Transverse colon (tissue), 4 donors: ENCODE measurements at regions not wholly inside any gene's neighbourhood (a gene's known extent, or its start where the extent isn't known, plus 50 kb on each side); places are given as distances from the start of the nearest gene placed in this dataset.

Experiments
- DNase-seq: peaks from one replicate; pipeline ENCODE4 v3.0.0-alpha.2; 2019
- H3K27ac ChIP-seq, 4 donors: fragments of 200-600 bp; sonication (generic); 2 replicates each; pipeline ENCODE4 v1.5.1; 2016 to 2018; ENCODE audit warnings: inconsistent platforms in 4 of 4
- H3K27me3 ChIP-seq: fragments of 200-600 bp; sonication (generic); 2 replicates; pipeline ENCODE4 v1.5.1; 2017; ENCODE audit warnings: inconsistent platforms
- H3K36me3 ChIP-seq, 4 donors: fragments of 200-600 bp; sonication (generic); 2 replicates each; pipeline ENCODE4 v1.5.1; 2017 to 2019; ENCODE audit warnings: inconsistent platforms in 4 of 4
- H3K4me1 ChIP-seq, 4 donors: fragments of 200-600 bp; sonication (generic); 2 replicates each; pipeline ENCODE4 v1.5.1; 2017 to 2020; ENCODE audit warnings: inconsistent platforms in 4 of 4
- H3K4me3 ChIP-seq, 4 donors: fragments of 200-600 bp; sonication (generic); 1 replicate in 1 of 4; 2 replicates in 3 of 4; pipeline versions ENCODE4 v1.5.1 to v1.6.1; 2017 to 2019; ENCODE audit warnings: inconsistent platforms in 4 of 4
- H3K9me3 ChIP-seq, 2 donors: fragments of 200-600 bp; sonication (generic); 2 replicates each; pipeline ENCODE4 v1.5.1; 2017 to 2019; ENCODE audit warnings: inconsistent platforms in 2 of 2
- CTCF ChIP-seq, 5 experiments: fragments of 200-600 bp in 3 of 5; fragments of 450-650 bp in 2 of 5; sonication (generic) in 3 of 5; IDR thresholded peaks; 1 replicate in 2 of 5; 2 replicates in 3 of 5; pipeline ENCODE4 v1.5.1; 2016 to 2017; ENCODE audit warnings: antibody characterized with exemption in 5 of 5, inconsistent platforms in 3 of 5, mild to moderate bottlenecking in 2 of 5, moderate library complexity in 1 of 5
- EP300 ChIP-seq: sonication (generic); formaldehyde crosslinking; IDR thresholded peaks from one replicate; pipeline ENCODE4 v1.6.1; 2017; ENCODE audit warnings: antibody characterized with exemption, low read depth
- POLR2A ChIP-seq: fragments of 450-650 bp; IDR thresholded peaks from one replicate; pipeline ENCODE4 v1.6.1; 2016; ENCODE audit warnings: antibody characterized with exemption, mild to moderate bottlenecking, moderate library complexity
- POLR2AphosphoS5 ChIP-seq, 3 donors: sonication (generic); formaldehyde crosslinking; IDR thresholded peaks; one replicate each; pipeline ENCODE4 v1.6.1; 2016; ENCODE audit warnings: antibody characterized with exemption in 3 of 3
- WGBS, 2 donors: methylation state at CpG; one replicate each; pipeline ENCODE4 v1.1.5; 2018; ENCODE audit warnings: low coverage in 1 of 2; 5-methylcytosine and 5-hydroxymethylcytosine counted together
- in situ Hi-C, 4 donors: fragments of 200-750 bp; cut with MboI; loops; one replicate each; pipeline versions ENCODE4 v1.15.0 to v1.15.1; 2017; ENCODE audit warnings: low sequenced_read_pairs in 3 of 4, low pct_ligation_motif_present in 1 of 4, low pct_unique_long_range_greater_than_20kb in 1 of 4
- intact Hi-C: fragments of 100-400 bp; cut with DNase I; formaldehyde crosslinking; loops from one replicate; pipeline ENCODE4 v1.15.1; 2023; ENCODE audit warnings: low total_unique reads

GRCh38 chr5:1745796-1746370, 53.8 kb downstream of the MRPL36 start:
- intact Hi-C loops (no loop called here), in situ Hi-C loops (loop anchor here in 1 of 4 donors (25.0 kb wide), 1 partner anchor 266 kb away; no protein-coding TSS in a partner anchor)
- no peak overlapping the region for H3K4me3 ChIP-seq
- H3K27ac ChIP-seq = no peak overlapping the region
- H3K36me3 ChIP-seq = no peaks in the 10 kb centered on the region
- H3K4me1 ChIP-seq = no peaks in the 10 kb centered on the region
- WGBS, 2 donors = 73 to 85% methylated on average over 5 to 29 of the region's 29 CpGs
- TF ChIP-seq POLR2A (no peak), EP300 (no peak)
- peaks cover 9% of the 10 kb centered on the region for H3K27me3 ChIP-seq
- DNase-seq = peak; percentile 3
- H3K9me3 ChIP-seq = no peaks in the 10 kb centered on the region

- in situ Hi-C loops = loop anchor here in 1 of 4 donors (25.0 kb wide), 1 partner anchor 267 kb away; no protein-coding TSS in a partner anchor
- Histone ChIP-seq H3K27me3 (peaks cover 9% of the 10 kb centered on the region), H3K4me3 (no peak overlapping the region), H3K4me1 (no peaks in the 10 kb centered on the region), H3K27ac (no peak overlapping the region), H3K36me3 (no peaks in the 10 kb centered on the region), H3K9me3 (peaks cover 0 to 1% of the 10 kb centered on the region in 2 donors)
- 84 to 100% methylated on average over 1 to 30 of the region's 30 CpGs for WGBS, 2 donors
- DNase-seq = peak; percentile 2
- intact Hi-C loops = no loop called here
- TF ChIP-seq EP300 (no peak), CTCF (IDR thresholded peaks at IDR 0.05) (no peak), POLR2AphosphoS5 (IDR thresholded peaks at IDR 0.05) (no peak), POLR2A (no peak)
Observed at GRCh38 chr5:1745123-1745795, 54.4 kb downstream of the MRPL36 start.

GRCh38 chr5:1744393-1745122, 55.1 kb downstream of the MRPL36 start:
- no peak for DNase-seq
- intact Hi-C loops = no loop called here
- Histone ChIP-seq H3K4me3 (no peak overlapping the region), H3K36me3 (no peaks in the 10 kb centered on the region), H3K9me3 (peaks cover 0 to 6% of the 10 kb centered on the region in 2 donors), H3K27me3 (peaks cover 9% of the 10 kb centered on the region), H3K4me1 (no peaks in the 10 kb centered on the region), H3K27ac (no peak overlapping the region)
- 78% methylated on average over 21 of the region's 21 CpGs; no CpG with 5 or more reads in 1 of the 2 donors for whole genome bisulfite sequencing, 2 donors
- in situ Hi-C loops = loop anchor here in 1 of 4 donors (25.0 kb wide), 1 partner anchor 268 kb away; no protein-coding TSS in a partner anchor
- TF ChIP-seq POLR2A (no peak), EP300 (no peak), CTCF (IDR thresholded peaks at IDR 0.05) (no peak), POLR2AphosphoS5 (IDR thresholded peaks at IDR 0.05) (no peak)

GRCh38 chr5:1743769-1744085, 55.9 kb downstream of the MRPL36 start:
- DNase-seq = no peak
- no peaks in the 10 kb centered on the region for H3K4me1 ChIP-seq
- peaks cover 9% of the 10 kb centered on the region for H3K27me3 ChIP-seq
- intact Hi-C loops (no loop called here), in situ Hi-C loops (loop anchor here in 1 of 4 donors (25.0 kb wide), 1 partner anchor 269 kb away; no protein-coding TSS in a partner anchor)
- 58% methylated on average over 5 of the region's 5 CpGs; no CpG with 5 or more reads in 1 of the 2 donors for WGBS, 2 donors
- no peaks in the 10 kb centered on the region for H3K36me3 ChIP-seq
- no peak overlapping the region for H3K27ac ChIP-seq
- H3K9me3 ChIP-seq = peaks cover 0 to 6% of the 10 kb centered on the region in 2 donors
- no peak for TF ChIP-seq EP300
- TF ChIP-seq POLR2AphosphoS5 (IDR thresholded peaks at IDR 0.05) = no peak
- no peak for TF ChIP-seq POLR2A
- no peak for TF ChIP-seq CTCF (IDR thresholded peaks at IDR 0.05)
- H3K4me3 ChIP-seq = no peak overlapping the region
